Caco-2 (cell line): ENCODE measurements at regions not wholly inside any gene's neighbourhood (a gene's known extent, or its start where the extent isn't known, plus 50 kb on each side); places are given as distances from the start of the nearest gene placed in this dataset.

Experiments
- BruUV-seq: library from RNA; stranded (reverse); fragments of 400-500 nt; replicated peaks from 2 replicates; lab custom pipeline; 2021; lab: Mats Ljungman, UMichigan
- CTCF ChIA-PET: fragments of 300-600 bp; sonication (Branson Sonifier 250); formaldehyde crosslinking; loops from one replicate; lab custom pipeline; 2022; ENCODE audit warnings: antibody characterized with exemption; lab: Charles Lee
- POLR2A ChIA-PET: fragments of 300-600 bp; sonication (Branson Sonifier 250); formaldehyde crosslinking; loops from one replicate; lab custom pipeline; 2022; ENCODE audit warnings: antibody characterized with exemption; lab: Charles Lee
- DNase-seq, 2 experiments: peaks; one replicate each; pipeline versions ENCODE4 v3.0.0 to v3.0.0-alpha.2; 2020 to 2022
- H3K27me3 ChIP-seq: replicated peaks from 2 replicates; pipeline ENCODE4 v1.6.0; 2011; ENCODE audit warnings: low read length; ENCODE audit not compliant: control insufficient read depth, insufficient read depth
- H3K36me3 ChIP-seq: 2 replicates; pipeline ENCODE4 v1.5.1; 2011; ENCODE audit warnings: low read length; ENCODE audit not compliant: control insufficient read depth, insufficient read depth
- H3K4me1 ChIP-seq: fragments of 250-450 bp; sonication (Bioruptor Pico); 2 replicates; pipeline ENCODE4 v1.5.1; 2020; ENCODE audit warnings: mild to moderate bottlenecking
- H3K4me3 ChIP-seq: 2 replicates; pipeline ENCODE4 v1.5.1; 2011; ENCODE audit warnings: low read depth, mild to moderate bottlenecking, control low read depth, low read length
- H3K9me3 ChIP-seq: fragments of 250-450 bp; sonication (Bioruptor Pico); 2 replicates; pipeline ENCODE4 v1.5.1; 2020; ENCODE audit warnings: mild to moderate bottlenecking, moderate library complexity
- H3K27ac Mint-ChIP-seq: one replicate; pipeline ENCODE4 v1.8.0; 2022; ENCODE audit warnings: mixed read lengths; ENCODE audit not compliant: unreplicated experiment
- H3K27me3 Mint-ChIP-seq: one replicate; pipeline ENCODE4 v1.8.0; 2022; ENCODE audit warnings: mixed read lengths; ENCODE audit not compliant: insufficient read depth, unreplicated experiment
- H3K36me3 Mint-ChIP-seq: one replicate; pipeline ENCODE4 v1.8.0; 2022; ENCODE audit warnings: mild to moderate bottlenecking, mixed read lengths; ENCODE audit not compliant: insufficient read depth, unreplicated experiment
- H3K4me1 Mint-ChIP-seq: one replicate; pipeline ENCODE4 v1.8.0; 2022; ENCODE audit warnings: low read depth, mixed read lengths; ENCODE audit not compliant: unreplicated experiment
- H3K4me3 Mint-ChIP-seq: one replicate; pipeline ENCODE4 v1.8.0; 2022; ENCODE audit warnings: mild to moderate bottlenecking, moderate library complexity, mixed read lengths; ENCODE audit not compliant: unreplicated experiment
- H3K9me3 Mint-ChIP-seq: one replicate; pipeline ENCODE4 v1.8.0; 2022; ENCODE audit warnings: mixed read lengths; ENCODE audit not compliant: unreplicated experiment
- CTCF ChIP-seq, 2 experiments: fragments of 200-600 bp in 1 of 2; IDR thresholded peaks; 1 replicate in 1 of 2; 2 replicates in 1 of 2; pipeline versions ENCODE4 v1.5.1 to v1.8.0; 2011 to 2022; ENCODE audit warnings: antibody characterized with exemption in 1 of 2, control low read depth in 1 of 2, inconsistent platforms in 1 of 2, low read depth in 1 of 2, low read length in 1 of 2, mild to moderate bottlenecking in 1 of 2, moderate library complexity in 1 of 2; ENCODE audit not compliant: insufficient read depth in 1 of 2, severe bottlenecking in 1 of 2, unreplicated experiment in 1 of 2
- intact Hi-C: fragments of 100-400 bp; cut with micrococcal nuclease; formaldehyde crosslinking; loops from one replicate; pipeline ENCODE4 v1.10.0; 2022; ENCODE audit not compliant: unreplicated experiment

GRCh38 chr16:10332241-10332640, 53.6 kb upstream of the ATF7IP2 start:
- intact Hi-C loops = loop anchor here (1.0 to 2.0 kb wide), 3 partner anchors 9 to 31 kb away; no protein-coding TSS in a partner anchor
- peak; percentile 82 to 91 for DNase-seq
- peaks cover 41% of the 10 kb centered on the region for H3K4me1 ChIP-seq
- Mint-ChIP-seq H3K36me3 (peaks cover 16% of the 10 kb centered on the region), H3K27me3 (no peaks in the 10 kb centered on the region), H3K4me1 (no peaks in the 10 kb centered on the region), H3K27ac (peak overlapping the region; percentile 66), H3K4me3 (no peak overlapping the region), H3K9me3 (no peaks in the 10 kb centered on the region)
- CTCF ChIA-PET = interaction anchor here (1.1 kb wide), 1 partner anchor 177 kb away, joined by 3 read pairs; no protein-coding TSS in a partner anchor
- H3K4me3 ChIP-seq = no peak overlapping the region
- POLR2A ChIA-PET = interaction anchor here (0.7 kb wide), 1 partner anchor 30 kb away, joined by 4 read pairs; no protein-coding TSS in a partner anchor
- no TSS peak for BruUV-seq
- no peak for TF ChIP-seq CTCF (IDR thresholded peaks at IDR 0.05; ENCODE audit: insufficient read depth in 1 of 2, low read depth in 1 of 2, low read length in 1 of 2, severe bottlenecking in 1 of 2, unreplicated experiment in 1 of 2)
- peaks cover 23% of the 10 kb centered on the region for H3K9me3 ChIP-seq
- no peaks in the 10 kb centered on the region for H3K36me3 ChIP-seq
- H3K27me3 ChIP-seq = no peaks in the 10 kb centered on the region

- Histone ChIP-seq H3K36me3 (no peaks in the 10 kb centered on the region), H3K4me1 (peaks cover 41% of the 10 kb centered on the region), H3K9me3 (peaks cover 23% of the 10 kb centered on the region), H3K4me3 (no peak overlapping the region), H3K27me3 (no peaks in the 10 kb centered on the region)
- no peaks in the 10 kb centered on the region for H3K9me3 Mint-ChIP-seq
- no TSS peak for BruUV-seq
- DNase-seq = no peak
- no peak for TF ChIP-seq CTCF (IDR thresholded peaks at IDR 0.05; ENCODE audit: insufficient read depth in 1 of 2, low read depth in 1 of 2, low read length in 1 of 2, severe bottlenecking in 1 of 2, unreplicated experiment in 1 of 2)
- intact Hi-C loops = loop anchor here (1.0 to 2.0 kb wide), 3 partner anchors 9 to 30 kb away; no protein-coding TSS in a partner anchor
- ChIA-PET CTCF (interaction anchor here (1.1 kb wide), 1 partner anchor 177 kb away, joined by 3 read pairs; no protein-coding TSS in a partner anchor), POLR2A (interaction anchor here (0.7 kb wide), 1 partner anchor 29 kb away, joined by 4 read pairs; no protein-coding TSS in a partner anchor)
- H3K4me3 Mint-ChIP-seq = no peak overlapping the region
- H3K27ac Mint-ChIP-seq = peak overlapping the region; percentile 66
- peaks cover 16% of the 10 kb centered on the region for H3K36me3 Mint-ChIP-seq
- no peaks in the 10 kb centered on the region for H3K4me1 Mint-ChIP-seq
- H3K27me3 Mint-ChIP-seq = no peaks in the 10 kb centered on the region
Observed at GRCh38 chr16:10332775-10333174, 53.1 kb upstream of the ATF7IP2 start.

GRCh38 chr16:10333321-10334032, 52.4 kb upstream of the ATF7IP2 start:
- CTCF ChIA-PET = no interaction called here
- Mint-ChIP-seq H3K9me3 (no peaks in the 10 kb centered on the region), H3K27ac (peak overlapping the region; percentile 66)

More at GRCh38 chr16:10333321-10334032, 52.4 kb upstream of the ATF7IP2 start:
- peaks cover 41% of the 10 kb centered on the region for H3K4me1 ChIP-seq
- Mint-ChIP-seq H3K36me3 (peaks cover 16% of the 10 kb centered on the region), H3K4me1 (no peaks in the 10 kb centered on the region), H3K27me3 (no peaks in the 10 kb centered on the region), H3K4me3 (no peak overlapping the region)
- H3K9me3 ChIP-seq = peaks cover 27% of the 10 kb centered on the region
- TF ChIP-seq CTCF (IDR thresholded peaks at IDR 0.05; ENCODE audit: insufficient read depth in 1 of 2, low read depth in 1 of 2, low read length in 1 of 2, severe bottlenecking in 1 of 2, unreplicated experiment in 1 of 2) = no peak
- no TSS peak for BruUV-seq
- POLR2A ChIA-PET = no interaction called here
- no peak overlapping the region for H3K4me3 ChIP-seq
- H3K36me3 ChIP-seq = no peaks in the 10 kb centered on the region
- intact Hi-C loops = loop anchor here (2.0 kb wide), 2 partner anchors 17 to 29 kb away; no protein-coding TSS in a partner anchor
- H3K27me3 ChIP-seq = no peaks in the 10 kb centered on the region
- DNase-seq = no peak
